NCI-H2196 (cell line): ENCODE measurements at regions not wholly inside any gene's neighbourhood (a gene's known extent, or its start where the extent isn't known, plus 50 kb on each side); places are given as distances from the start of the nearest gene placed in this dataset.

Source experiments
- DNase-seq: peaks from one replicate; lab custom pipeline; 2025; ENCODE audit not compliant: unreplicated experiment; lab: John Stamatoyannopoulos, UW

- DNase-seq, result no peak
Measured at GRCh38 chr14:83470466-83470865, 1936.8 kb upstream of the SEL1L start.

DNA sequence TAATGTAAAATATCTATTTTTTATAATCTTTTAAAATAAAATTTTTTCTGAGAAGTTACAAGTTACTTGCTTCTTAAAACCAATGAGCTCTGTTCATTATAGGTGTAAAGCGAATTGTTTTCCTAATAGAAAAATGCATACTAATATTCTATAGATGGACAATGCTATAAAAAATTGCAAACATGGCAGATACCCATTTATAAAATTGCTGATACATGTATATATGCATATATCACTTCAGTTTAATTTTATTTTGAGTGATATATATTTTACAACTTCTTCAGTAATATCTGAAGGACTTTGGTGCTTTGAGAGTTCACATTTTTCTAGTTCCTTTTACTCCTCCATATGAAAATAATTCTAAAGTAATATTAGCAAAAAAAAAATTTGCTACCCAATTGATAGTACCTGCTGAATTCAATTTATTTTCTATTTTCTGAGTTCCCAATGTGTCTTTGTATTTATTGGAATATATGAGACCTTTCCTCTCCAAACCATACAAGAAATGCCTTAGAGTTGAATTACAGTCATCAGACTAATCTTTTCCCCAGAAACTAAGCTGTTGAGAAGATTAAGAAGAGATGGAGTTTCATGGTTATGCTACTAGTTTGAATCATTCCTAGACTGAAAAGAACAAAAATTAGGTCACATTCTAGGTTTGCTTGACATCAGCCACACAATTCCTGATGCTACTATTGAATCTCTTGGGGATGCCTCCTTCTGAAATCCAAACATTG lies 1937.5 kb upstream of the SEL1L start:
- DNase-seq, result no peak

- DNase-seq, result no peak
Measured at GRCh38 chr14:83473416-83474235, 1940.0 kb upstream of the SEL1L start.

- no peak for DNase-seq
Measured at GRCh38 chr14:83478741-83479140, 1945.1 kb upstream of the SEL1L start.

- DNase-seq, result no peak
Measured at GRCh38 chr14:83483063-83483462, 1949.4 kb upstream of the SEL1L start.

- no peak for DNase-seq
Measured at GRCh38 chr14:83485591-83485990, 1951.9 kb upstream of the SEL1L start.

- DNase-seq, result no peak
Measured at GRCh38 chr14:83491091-83491490, 1957.4 kb upstream of the SEL1L start.

DNA sequence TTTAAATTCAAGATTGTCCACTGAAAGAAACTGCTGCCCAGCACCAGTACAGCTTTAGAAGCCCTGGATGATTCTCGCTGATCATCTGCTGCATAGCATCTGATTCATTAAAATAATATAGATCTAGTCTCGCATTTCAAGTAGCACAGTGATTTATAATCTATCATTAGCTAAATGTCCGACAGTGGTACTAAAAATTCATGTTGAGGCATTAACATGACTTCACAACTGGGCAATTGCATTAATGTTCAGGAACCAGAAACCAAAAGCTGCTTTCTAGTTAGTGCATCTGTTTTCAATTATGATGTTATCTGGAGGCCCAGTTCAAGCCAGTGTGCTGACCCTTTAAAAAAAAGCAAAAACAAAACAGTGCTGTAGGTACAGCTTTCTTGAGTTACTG lies 1987.2 kb upstream of the SEL1L start:
- DNase-seq, result no peak

- DNase-seq, result no peak
Measured at GRCh38 chr14:83529531-83529930, 1995.9 kb upstream of the SEL1L start.

DNA sequence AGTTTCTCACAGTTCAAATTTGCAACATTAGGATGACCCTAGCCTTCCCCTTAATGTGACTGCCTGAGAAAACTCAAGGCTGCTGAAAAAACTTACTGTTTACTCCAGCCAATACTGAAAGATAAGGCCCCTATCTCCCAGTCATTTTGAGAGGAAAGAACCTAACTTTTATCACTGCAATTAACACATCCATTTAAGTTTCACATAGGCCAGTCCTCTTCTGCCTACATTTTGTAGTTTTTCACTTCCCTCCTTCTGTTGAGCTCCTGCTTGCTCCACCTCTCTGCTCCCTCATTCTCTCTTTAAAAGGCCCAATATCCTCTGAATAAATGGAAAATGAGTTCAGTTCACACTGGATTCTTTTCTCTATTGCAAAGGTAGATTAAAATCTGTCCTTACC lies 1996.2 kb upstream of the FLRT2 start:
- no peak for DNase-seq

GRCh38 chr14:83534995-83535394 lies 1994.9 kb upstream of the FLRT2 start:
- DNase-seq, result no peak

- no peak for DNase-seq
Measured at GRCh38 chr14:83535444-83535843, 1994.5 kb upstream of the FLRT2 start.

DNA sequence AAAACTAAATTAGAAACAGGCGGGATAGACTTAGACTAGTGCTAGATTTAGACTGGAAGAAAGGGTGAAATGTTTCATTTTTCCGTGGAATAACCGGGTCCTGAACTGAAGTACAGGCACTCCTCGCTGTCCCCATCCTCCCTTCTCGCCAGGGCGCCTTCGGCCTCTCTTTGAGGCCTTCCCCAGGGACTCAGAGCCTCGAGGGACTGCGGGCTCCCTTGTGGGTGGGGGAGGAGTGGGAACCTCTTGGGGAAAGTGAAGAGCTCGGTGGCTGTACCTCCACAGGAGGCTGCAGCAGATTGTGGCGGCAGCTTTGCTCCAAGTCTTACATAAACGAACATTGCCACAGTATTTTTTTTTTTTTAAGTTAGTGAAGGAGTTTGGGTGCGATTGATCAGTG lies 1988.8 kb upstream of the FLRT2 start:
- DNase-seq, result no peak

DNA sequence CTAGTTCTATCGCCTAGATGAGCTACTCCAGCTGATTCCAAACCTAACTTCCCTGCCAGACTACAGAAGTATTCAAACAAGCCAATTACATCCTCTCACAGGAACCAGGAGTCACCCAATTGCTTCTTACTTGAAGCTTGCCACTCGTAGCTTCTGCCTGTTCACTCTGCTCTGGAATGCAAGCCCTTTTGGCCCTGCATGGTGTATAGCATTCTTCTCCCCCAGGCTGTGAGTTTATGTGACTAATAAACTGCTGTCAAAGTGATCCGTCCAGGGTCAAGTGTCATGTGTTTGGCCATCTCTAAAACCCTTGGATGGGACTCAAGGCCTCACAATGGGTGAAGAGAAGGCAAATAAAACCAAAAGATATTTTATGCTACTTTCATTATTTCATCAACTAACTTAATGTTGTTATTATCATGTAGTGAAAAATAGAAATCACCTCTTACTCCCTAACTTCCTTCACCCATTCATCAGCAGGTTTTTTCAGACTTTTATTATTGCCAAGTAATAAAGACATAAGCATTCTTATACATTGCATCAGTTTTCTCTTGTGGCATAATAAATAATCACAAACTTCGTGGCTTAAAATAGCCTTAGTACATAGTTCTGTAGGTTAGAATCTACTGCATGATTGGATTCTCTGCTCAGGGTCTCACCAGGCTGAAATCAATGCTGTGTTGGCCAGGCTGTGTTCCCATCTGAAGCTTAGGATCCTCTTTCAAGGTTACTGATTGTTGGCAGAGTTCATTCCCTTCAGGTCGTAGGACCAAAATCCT lies 1981.7 kb upstream of the FLRT2 start:
- no peak for DNase-seq

GRCh38 chr14:83556065-83556464 lies 1973.9 kb upstream of the FLRT2 start:
- no peak for DNase-seq

GRCh38 chr14:83556746-83557453 lies 1973.0 kb upstream of the FLRT2 start:
- DNase-seq, result no peak

- DNase-seq, result no peak
Measured at GRCh38 chr14:83558946-83559345, 1971.0 kb upstream of the FLRT2 start.

- no peak for DNase-seq
Measured at GRCh38 chr14:83559721-83560120, 1970.2 kb upstream of the FLRT2 start.

DNA sequence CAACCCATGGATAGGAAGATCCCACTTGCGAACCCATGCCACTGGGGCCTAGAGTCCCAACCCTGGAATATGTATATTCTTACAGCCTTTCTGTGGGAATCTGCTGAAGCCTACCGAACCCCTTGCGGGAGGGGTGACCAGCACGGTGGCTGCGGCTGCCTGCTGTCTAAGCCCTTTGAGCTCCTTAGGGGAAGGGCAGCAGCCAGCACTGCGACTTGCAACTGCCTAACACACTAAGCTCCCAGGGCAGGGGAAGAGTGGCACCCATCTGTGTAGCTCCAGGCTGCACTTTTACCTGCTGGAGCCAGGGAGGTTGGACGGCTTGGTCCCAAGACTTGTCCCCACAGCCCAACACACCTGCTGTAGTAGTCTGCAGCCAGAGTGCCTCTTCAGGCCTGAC lies 1968.7 kb upstream of the FLRT2 start:
- no peak for DNase-seq

GRCh38 chr14:83566567-83566966 lies 1963.4 kb upstream of the FLRT2 start:
- DNase-seq, result no peak

DNA sequence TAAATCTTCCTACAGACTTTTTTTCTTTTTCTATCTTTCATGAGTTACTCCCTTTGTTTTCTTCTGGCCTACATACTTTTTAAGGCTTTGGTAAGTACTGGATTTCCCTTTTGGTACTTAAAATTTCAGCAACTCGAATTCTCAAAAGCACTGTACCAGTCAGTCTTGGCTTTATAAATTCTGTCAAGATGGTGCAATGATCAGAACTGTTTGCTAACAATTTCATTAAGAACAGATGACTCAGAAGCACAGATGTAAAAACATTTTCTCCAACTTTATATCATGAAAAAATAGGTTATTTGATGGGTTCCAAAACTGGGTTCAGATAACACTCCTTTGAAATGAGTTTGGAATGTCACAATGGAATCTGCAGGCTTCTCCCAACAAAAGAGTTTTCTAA lies 1961.8 kb upstream of the FLRT2 start:
- no peak for DNase-seq
